SJSA1 (cell line): ENCODE measurements at regions not wholly inside any gene's neighbourhood (a gene's known extent, or its start where the extent isn't known, plus 50 kb on each side); places are given as distances from the start of the nearest gene placed in this dataset.

Experiments
- DNase-seq, 2 experiments: peaks; one replicate each; pipeline ENCODE4 v3.0.0-alpha.2; 2015 to 2020; ENCODE audit warnings: low spot score in 2 of 2, low read depth in 1 of 2
- H3K27ac ChIP-seq: fragments of 250-450 bp; sonication (Bioruptor Pico); 2 replicates; pipeline ENCODE4 v1.5.1; 2020; ENCODE audit warnings: mild to moderate bottlenecking, moderate library complexity
- H3K27me3 ChIP-seq: fragments of 250-450 bp; sonication (Bioruptor Pico); replicated peaks from 2 replicates; pipeline ENCODE4 v1.5.1; 2020; ENCODE audit warnings: mild to moderate bottlenecking, moderate library complexity
- H3K36me3 ChIP-seq: fragments of 250-450 bp; sonication (Bioruptor Pico); 2 replicates; pipeline ENCODE4 v1.5.1; 2020; ENCODE audit warnings: mild to moderate bottlenecking
- H3K4me1 ChIP-seq: fragments of 250-450 bp; sonication (Bioruptor Pico); replicated peaks from 2 replicates; pipeline ENCODE4 v1.6.1; 2021; ENCODE audit warnings: mild to moderate bottlenecking
- H3K4me3 ChIP-seq: fragments of 250-450 bp; sonication (Bioruptor Pico); 2 replicates; pipeline ENCODE4 v1.5.1; 2020; ENCODE audit warnings: mild to moderate bottlenecking
- H3K9me3 ChIP-seq: fragments of 250-450 bp; sonication (Bioruptor Pico); replicated peaks from 2 replicates; pipeline ENCODE4 v1.5.1; 2020; ENCODE audit warnings: mild to moderate bottlenecking

- H3K4me3 ChIP-seq, result no peak overlapping the region
- H3K4me1 ChIP-seq, result no peaks in the 10 kb centered on the region
- H3K9me3 ChIP-seq, result no peaks in the 10 kb centered on the region
- no peak for DNase-seq
- H3K27ac ChIP-seq, result no peak overlapping the region
- H3K27me3 ChIP-seq, result no peaks in the 10 kb centered on the region
- H3K36me3 ChIP-seq, result no peaks in the 10 kb centered on the region
Measured at GRCh38 chr9:90449213-90449925, 193.3 kb downstream of the DIRAS2 start.

- no peaks in the 10 kb centered on the region for H3K4me1 ChIP-seq
- H3K27ac ChIP-seq, result no peak overlapping the region
- no peaks in the 10 kb centered on the region for H3K27me3 ChIP-seq
- no peak for DNase-seq
- H3K9me3 ChIP-seq, result no peaks in the 10 kb centered on the region
- no peak overlapping the region for H3K4me3 ChIP-seq
- no peaks in the 10 kb centered on the region for H3K36me3 ChIP-seq
Measured at GRCh38 chr9:90451804-90452203, 190.8 kb downstream of the DIRAS2 start.

GRCh38 chr9:90455316-90455715, 187.3 kb downstream of the DIRAS2 start:
- Histone ChIP-seq H3K4me1 (no peaks in the 10 kb centered on the region), H3K27ac (no peak overlapping the region), H3K9me3 (no peaks in the 10 kb centered on the region), H3K27me3 (no peaks in the 10 kb centered on the region), H3K36me3 (no peaks in the 10 kb centered on the region), H3K4me3 (no peak overlapping the region)
- no peak for DNase-seq

DNA sequence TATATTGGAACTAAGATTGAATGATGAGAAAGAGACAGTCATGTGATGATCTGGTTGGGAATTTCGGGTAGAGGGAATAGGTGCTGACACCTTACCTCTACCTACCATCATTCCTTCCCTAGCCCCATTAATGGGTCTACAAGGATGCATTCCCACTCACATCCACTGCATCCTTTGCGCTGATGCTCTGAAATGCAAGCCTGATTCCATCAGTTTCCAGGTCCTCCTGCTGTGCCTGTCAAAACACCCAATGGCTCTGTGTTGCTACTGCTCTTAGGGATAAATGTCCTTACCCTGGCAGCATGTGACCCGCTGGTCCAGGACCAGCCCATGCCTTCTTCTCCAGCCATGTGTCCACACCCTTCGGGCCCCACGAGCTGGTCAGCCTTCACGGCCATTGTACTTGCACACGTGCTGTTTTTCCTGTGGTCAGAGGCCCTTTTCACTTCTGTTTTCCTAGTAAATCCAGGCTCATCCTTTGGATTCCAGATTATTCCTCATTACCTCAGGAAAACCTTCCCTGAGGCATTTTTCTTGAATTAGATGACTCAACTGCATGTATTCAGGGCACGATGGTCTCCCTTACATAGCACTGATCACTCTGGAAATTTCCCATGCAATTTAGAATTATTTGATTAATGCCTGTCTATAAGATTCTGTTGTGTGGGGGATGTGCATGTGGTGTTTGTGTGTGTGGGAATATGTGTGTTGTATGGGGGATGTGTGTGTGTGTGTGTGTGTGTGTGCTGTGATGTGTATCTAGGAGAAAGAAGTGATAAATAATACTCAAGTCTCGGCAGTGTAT, 185.0 kb downstream of the DIRAS2 start:
- H3K9me3 ChIP-seq, result no peaks in the 10 kb centered on the region
- no peak overlapping the region for H3K27ac ChIP-seq
- no peaks in the 10 kb centered on the region for H3K27me3 ChIP-seq
- no peaks in the 10 kb centered on the region for H3K4me1 ChIP-seq
- no peaks in the 10 kb centered on the region for H3K36me3 ChIP-seq
- no peak for DNase-seq
- H3K4me3 ChIP-seq, result no peak overlapping the region

GRCh38 chr9:90458485-90458884, 184.1 kb downstream of the DIRAS2 start:
- Histone ChIP-seq H3K4me1 (no peaks in the 10 kb centered on the region), H3K36me3 (no peaks in the 10 kb centered on the region), H3K9me3 (no peaks in the 10 kb centered on the region), H3K27ac (no peak overlapping the region), H3K27me3 (no peaks in the 10 kb centered on the region), H3K4me3 (no peak overlapping the region)
- no peak for DNase-seq

DNA sequence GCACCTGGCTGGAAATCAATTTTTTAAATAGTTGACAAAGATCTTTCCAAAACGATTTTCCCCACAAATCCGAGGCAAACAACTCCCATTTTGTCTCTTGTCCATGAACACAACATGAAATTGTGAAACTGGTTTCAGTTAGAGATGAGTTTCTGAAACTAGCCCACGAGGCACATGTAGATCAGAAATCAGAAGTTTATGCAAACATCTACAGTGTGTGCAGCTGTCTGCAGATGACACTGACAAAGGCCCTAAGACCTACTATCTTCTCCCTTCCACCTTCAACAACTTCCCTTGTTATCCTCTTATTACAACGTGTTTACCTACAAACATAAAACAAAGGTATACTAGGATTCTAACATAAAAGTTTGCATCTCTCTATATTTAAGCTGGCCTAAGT, 183.3 kb downstream of the DIRAS2 start:
- no peak overlapping the region for H3K4me3 ChIP-seq
- H3K27ac ChIP-seq, result no peak overlapping the region
- H3K27me3 ChIP-seq, result no peaks in the 10 kb centered on the region
- no peaks in the 10 kb centered on the region for H3K9me3 ChIP-seq
- no peak for DNase-seq
- H3K4me1 ChIP-seq, result no peaks in the 10 kb centered on the region
- no peaks in the 10 kb centered on the region for H3K36me3 ChIP-seq

GRCh38 chr9:90460220-90460619, 182.4 kb downstream of the DIRAS2 start:
- Histone ChIP-seq H3K4me3 (no peak overlapping the region), H3K4me1 (no peaks in the 10 kb centered on the region), H3K27me3 (no peaks in the 10 kb centered on the region), H3K36me3 (no peaks in the 10 kb centered on the region), H3K27ac (no peak overlapping the region), H3K9me3 (no peaks in the 10 kb centered on the region)
- no peak for DNase-seq

DNA sequence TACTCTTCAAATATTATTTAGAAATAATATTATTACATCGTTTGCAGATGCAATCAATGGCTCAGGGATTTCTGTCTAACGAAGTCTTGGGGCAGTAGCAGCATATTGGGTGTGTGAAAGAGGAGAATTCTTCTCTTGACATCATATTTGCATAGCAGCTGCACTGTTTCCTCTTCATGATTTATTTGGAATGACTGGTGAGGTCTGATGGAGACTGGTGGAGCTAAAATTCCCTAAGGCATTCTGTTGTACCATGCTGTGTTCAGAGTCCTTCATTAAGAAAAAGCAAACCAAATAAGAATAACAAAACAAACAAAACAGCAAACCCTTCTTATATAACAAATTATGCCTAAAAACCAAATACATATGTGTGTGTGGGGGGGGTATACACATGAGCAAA, 177.6 kb downstream of the DIRAS2 start:
- no peak for DNase-seq
- H3K9me3 ChIP-seq, result no peaks in the 10 kb centered on the region
- no peaks in the 10 kb centered on the region for H3K36me3 ChIP-seq
- H3K4me3 ChIP-seq, result no peak overlapping the region
- no peak overlapping the region for H3K27ac ChIP-seq
- H3K4me1 ChIP-seq, result no peaks in the 10 kb centered on the region
- no peaks in the 10 kb centered on the region for H3K27me3 ChIP-seq

- DNase-seq, result no peak
- H3K36me3 ChIP-seq, result no peaks in the 10 kb centered on the region
- no peak overlapping the region for H3K4me3 ChIP-seq
- H3K27ac ChIP-seq, result no peak overlapping the region
- no peaks in the 10 kb centered on the region for H3K4me1 ChIP-seq
- H3K9me3 ChIP-seq, result no peaks in the 10 kb centered on the region
- no peaks in the 10 kb centered on the region for H3K27me3 ChIP-seq
Measured at GRCh38 chr9:90466441-90466840, 176.2 kb downstream of the DIRAS2 start.

GRCh38 chr9:90469435-90469834, 173.2 kb downstream of the DIRAS2 start:
- no peak for DNase-seq

DNA sequence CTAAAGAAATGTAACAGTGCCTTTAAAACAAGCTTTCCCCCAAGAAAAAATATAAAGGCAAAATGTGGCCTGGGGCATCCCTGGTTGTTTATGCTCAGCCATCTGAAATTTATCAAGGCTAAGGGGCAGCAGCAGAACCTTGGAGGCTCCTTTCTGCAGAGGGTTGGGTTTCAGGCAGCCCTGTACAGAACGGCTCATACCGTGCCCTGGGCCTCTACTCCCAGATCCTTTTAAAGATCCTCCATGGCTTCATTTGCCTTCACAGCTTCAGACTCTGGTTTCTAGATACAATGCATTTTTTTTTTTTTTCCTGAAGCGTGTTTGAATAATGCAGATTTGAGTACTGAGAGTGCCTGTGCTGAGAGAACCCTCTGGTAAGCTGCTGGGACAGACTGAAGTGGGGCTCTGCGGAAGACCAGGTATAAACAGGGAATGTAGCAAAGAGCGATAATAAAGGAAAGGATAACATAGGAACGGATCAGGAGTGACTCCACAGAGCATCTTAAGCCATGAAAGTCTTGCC, 172.7 kb downstream of the DIRAS2 start:
- Histone ChIP-seq H3K4me3 (no peak overlapping the region), H3K4me1 (no peaks in the 10 kb centered on the region), H3K27me3 (no peaks in the 10 kb centered on the region), H3K27ac (no peak overlapping the region), H3K36me3 (no peaks in the 10 kb centered on the region), H3K9me3 (no peaks in the 10 kb centered on the region)
- no peak for DNase-seq

More at GRCh38 chr9:90469435-90469834, 173.2 kb downstream of the DIRAS2 start:
- Histone ChIP-seq H3K4me3 (no peak overlapping the region), H3K36me3 (no peaks in the 10 kb centered on the region), H3K27me3 (no peaks in the 10 kb centered on the region), H3K27ac (no peak overlapping the region), H3K9me3 (no peaks in the 10 kb centered on the region), H3K4me1 (no peaks in the 10 kb centered on the region)

- no peak overlapping the region for H3K27ac ChIP-seq
- no peaks in the 10 kb centered on the region for H3K27me3 ChIP-seq
- DNase-seq, result no peak
- no peaks in the 10 kb centered on the region for H3K9me3 ChIP-seq
- H3K36me3 ChIP-seq, result no peaks in the 10 kb centered on the region
- no peak overlapping the region for H3K4me3 ChIP-seq
- H3K4me1 ChIP-seq, result no peaks in the 10 kb centered on the region
Measured at GRCh38 chr9:90476058-90476457, 166.6 kb downstream of the DIRAS2 start.

GRCh38 chr9:90477535-90477934, 165.1 kb downstream of the DIRAS2 start:
- H3K9me3 ChIP-seq, result no peaks in the 10 kb centered on the region
- H3K27me3 ChIP-seq, result no peaks in the 10 kb centered on the region
- no peaks in the 10 kb centered on the region for H3K4me1 ChIP-seq
- H3K36me3 ChIP-seq, result no peaks in the 10 kb centered on the region
- H3K27ac ChIP-seq, result no peak overlapping the region
- DNase-seq, result no peak
- H3K4me3 ChIP-seq, result no peak overlapping the region

GRCh38 chr9:90478821-90479220, 163.8 kb downstream of the DIRAS2 start:
- H3K4me1 ChIP-seq, result no peaks in the 10 kb centered on the region
- H3K27me3 ChIP-seq, result no peaks in the 10 kb centered on the region
- no peaks in the 10 kb centered on the region for H3K36me3 ChIP-seq
- no peak overlapping the region for H3K4me3 ChIP-seq
- DNase-seq, result no peak
- no peaks in the 10 kb centered on the region for H3K9me3 ChIP-seq
- no peak overlapping the region for H3K27ac ChIP-seq
